H9 (cell line): ENCODE measurements at regions not wholly inside any gene's neighbourhood (a gene's known extent, or its start where the extent isn't known, plus 50 kb on each side); places are given as distances from the start of the nearest gene placed in this dataset.

ENCODE experiments used
- DNase-seq: peaks from one replicate; pipeline ENCODE4 v3.0.0-alpha.2; 2017
- H2AFZ ChIP-seq: one replicate; pipeline ENCODE4 v1.6.1; 2013; ENCODE audit warnings: mild to moderate bottlenecking, low read length, control low read depth, moderate library complexity
- H2AK5ac ChIP-seq: 2 replicates; pipeline ENCODE4 v1.6.1; 2013; ENCODE audit warnings: low read length, control low read depth, mixed read lengths; ENCODE audit not compliant: insufficient read length
- H2BK120ac ChIP-seq: one replicate; pipeline ENCODE4 v1.6.1; 2013; ENCODE audit warnings: low read depth, mild to moderate bottlenecking, low read length, control low read depth, inconsistent platforms; ENCODE audit not compliant: poor library complexity, severe bottlenecking
- H2BK12ac ChIP-seq: 2 replicates; pipeline ENCODE4 v1.6.1; 2013; ENCODE audit warnings: low read length, control low read depth, mixed read lengths, low read depth; ENCODE audit not compliant: insufficient read length
- H2BK15ac ChIP-seq: 2 replicates; pipeline ENCODE4 v1.6.1; 2013; ENCODE audit warnings: low read depth, low read length, control low read depth
- H2BK20ac ChIP-seq: one replicate; pipeline ENCODE4 v1.6.1; 2013; ENCODE audit warnings: low read depth, mild to moderate bottlenecking, low read length, control low read depth, inconsistent platforms; ENCODE audit not compliant: poor library complexity, severe bottlenecking
- H2BK5ac ChIP-seq: 2 replicates; pipeline ENCODE4 v1.6.1; 2013; ENCODE audit warnings: low read length, control low read depth, mixed read lengths; ENCODE audit not compliant: insufficient read length
- H3K14ac ChIP-seq: 2 replicates; pipeline ENCODE4 v1.6.1; 2013; ENCODE audit warnings: low read length, control low read depth; ENCODE audit not compliant: insufficient read depth
- H3K18ac ChIP-seq: 2 replicates; pipeline ENCODE4 v1.6.1; 2013; ENCODE audit warnings: low read depth, mild to moderate bottlenecking, mixed read lengths, low read length, control low read depth; ENCODE audit not compliant: insufficient read length
- H3K23ac ChIP-seq: 2 replicates; pipeline ENCODE4 v1.6.1; 2013; ENCODE audit warnings: low read length, control low read depth, mixed read lengths, low read depth; ENCODE audit not compliant: insufficient read length
- H3K23me2 ChIP-seq: 2 replicates; pipeline ENCODE4 v1.6.1; 2013; ENCODE audit warnings: low read depth, mild to moderate bottlenecking, mixed read lengths, low read length, control low read depth; ENCODE audit not compliant: insufficient read length, poor library complexity, severe bottlenecking
- H3K27ac ChIP-seq: 2 replicates; pipeline ENCODE4 v1.5.1; 2013; ENCODE audit warnings: low read length, control low read depth, mixed read lengths, low read depth; ENCODE audit not compliant: insufficient read length
- H3K27me3 ChIP-seq: 2 replicates; pipeline ENCODE4 v1.6.1; 2013; ENCODE audit warnings: low read length, control low read depth, inconsistent platforms; ENCODE audit not compliant: insufficient read depth
- H3K4ac ChIP-seq: 2 replicates; pipeline ENCODE4 v1.6.1; 2013; ENCODE audit warnings: low read depth, mild to moderate bottlenecking, control low read depth, inconsistent platforms, low read length, moderate library complexity
- H3K4me1 ChIP-seq: 2 replicates; pipeline ENCODE4 v1.6.1; 2013; ENCODE audit warnings: low read length, control low read depth, inconsistent platforms; ENCODE audit not compliant: insufficient read depth
- H3K4me2 ChIP-seq: 2 replicates; pipeline ENCODE4 v1.6.1; 2013; ENCODE audit warnings: low read length, control low read depth, mixed read lengths; ENCODE audit not compliant: insufficient read length, insufficient read depth
- H3K56ac ChIP-seq: 2 replicates; pipeline ENCODE4 v1.6.1; 2013; ENCODE audit warnings: low read depth, mild to moderate bottlenecking, mixed read lengths, low read length, control low read depth; ENCODE audit not compliant: insufficient read length
- H3K79me1 ChIP-seq: 2 replicates; pipeline ENCODE4 v1.6.1; 2013; ENCODE audit warnings: low read depth, mild to moderate bottlenecking, moderate library complexity, low read length, control low read depth, inconsistent platforms; ENCODE audit not compliant: insufficient read depth, poor library complexity, severe bottlenecking
- H3K79me2 ChIP-seq: 2 replicates; pipeline ENCODE4 v1.6.1; 2013; ENCODE audit warnings: low read length, control low read depth, inconsistent platforms; ENCODE audit not compliant: insufficient read depth
- H3K9ac ChIP-seq: 2 replicates; pipeline ENCODE4 v1.6.1; 2013; ENCODE audit warnings: low read length, control low read depth, mixed read lengths; ENCODE audit not compliant: insufficient read length; ENCODE audit errors: extremely low read depth
- H3K9me3 ChIP-seq: one replicate; pipeline ENCODE4 v1.6.1; 2013; ENCODE audit warnings: low read depth, low read length, inconsistent platforms; ENCODE audit not compliant: control insufficient read depth
- H3T11ph ChIP-seq: one replicate; pipeline ENCODE4 v1.6.1; 2013; ENCODE audit warnings: mild to moderate bottlenecking, low read length, control low read depth, inconsistent platforms
- H4K20me1 ChIP-seq: one replicate; pipeline ENCODE4 v1.6.1; 2013; ENCODE audit not compliant: control insufficient read depth, insufficient read length, insufficient read depth
- H4K5ac ChIP-seq: 2 replicates; pipeline ENCODE4 v1.6.1; 2013; ENCODE audit warnings: low read depth, mild to moderate bottlenecking, mixed read lengths, low read length, control low read depth; ENCODE audit not compliant: insufficient read length
- H4K8ac ChIP-seq: replicated peaks from 2 replicates; pipeline ENCODE4 v1.6.1; 2013; ENCODE audit warnings: low read length, control low read depth, mixed read lengths, low read depth; ENCODE audit not compliant: insufficient read length
- H4K91ac ChIP-seq: 2 replicates; pipeline ENCODE4 v1.6.1; 2013; ENCODE audit warnings: low read depth, mild to moderate bottlenecking, moderate library complexity, mixed read lengths, low read length, control low read depth; ENCODE audit not compliant: insufficient read length
- H3K27ac Mint-ChIP-seq, 3 experiments: 2 replicates in 2 of 3; 3 replicates in 1 of 3; pipeline ENCODE4 v1.8.0; 2020 to 2021; ENCODE audit warnings: mixed read lengths in 3 of 3, mild to moderate bottlenecking in 1 of 3, moderate library complexity in 1 of 3
- H3K27me3 Mint-ChIP-seq: 2 replicates; pipeline ENCODE4 v1.8.0; 2021; ENCODE audit warnings: low read depth, mild to moderate bottlenecking, moderate library complexity, mixed read lengths
- H3K36me3 Mint-ChIP-seq, 3 experiments: 2 replicates in 2 of 3; 3 replicates in 1 of 3; pipeline ENCODE4 v1.8.0; 2020 to 2021; ENCODE audit warnings: low read depth in 3 of 3, mixed read lengths in 3 of 3; ENCODE audit not compliant: insufficient read depth in 1 of 3
- H3K4me1 Mint-ChIP-seq, 2 experiments: 2 replicates each; pipeline ENCODE4 v1.8.0; 2020; ENCODE audit warnings: mixed read lengths in 2 of 2
- H3K4me3 Mint-ChIP-seq, 2 experiments: 2 replicates in 1 of 2; 3 replicates in 1 of 2; pipeline ENCODE4 v1.8.0; 2020 to 2021; ENCODE audit warnings: mild to moderate bottlenecking in 2 of 2, mixed read lengths in 2 of 2, moderate library complexity in 1 of 2
- H3K9me3 Mint-ChIP-seq, 2 experiments: 2 replicates in 1 of 2; 3 replicates in 1 of 2; pipeline ENCODE4 v1.8.0; 2020; ENCODE audit warnings: mild to moderate bottlenecking in 2 of 2, mixed read lengths in 2 of 2, moderate library complexity in 1 of 2
- CTCF ChIP-seq: fragments of 200-600 bp; sonication (generic); conservative IDR thresholded peaks from 3 replicates; pipeline ENCODE4 v1.8.0; 2021; ENCODE audit warnings: antibody characterized with exemption, mild to moderate bottlenecking
- WGBS: extraction: QIAGEN DNeasy Blood & Tissue Kit; methylation state at CpG from one replicate; pipeline ENCODE4 v1.1.7; 2013; ENCODE audit warnings: missing lambda C conversion rate, low lambda C conversion rate, mixed read lengths; ENCODE audit not compliant: insufficient read length; ENCODE audit errors: extremely low coverage; 5-methylcytosine and 5-hydroxymethylcytosine counted together

GRCh38 chr2:117190856-117191559 is 623.5 kb upstream of the DDX18 start:
- Histone ChIP-seq H3K56ac (no peak overlapping the region), H3K27me3 (no peaks in the 10 kb centered on the region), H4K5ac (no peak overlapping the region), H3K27ac (no peak overlapping the region), H3K18ac (no peak overlapping the region), H3K9me3 (no peaks in the 10 kb centered on the region), H4K91ac (no peak overlapping the region), H3T11ph (no peak overlapping the region), H3K14ac (no peak overlapping the region), H2BK12ac (no peak overlapping the region), H3K79me1 (no peaks in the 10 kb centered on the region), H4K20me1 (no peaks in the 10 kb centered on the region), H4K8ac (no peak overlapping the region), H2AFZ (no peak overlapping the region), H3K4ac (no peak overlapping the region), H2BK20ac (no peak overlapping the region), H3K4me1 (no peaks in the 10 kb centered on the region; the same call in 1 of the 2 replicates), H3K9ac (no peak overlapping the region), H3K4me2 (no peak overlapping the region), H2BK15ac (no peak overlapping the region), H3K79me2 (no peaks in the 10 kb centered on the region), H3K23me2 (no peaks in the 10 kb centered on the region), H2AK5ac (no peak overlapping the region), H2BK5ac (no peak overlapping the region), H2BK120ac (no peak overlapping the region), H3K23ac (no peak overlapping the region)
- no CpG with 5 or more reads among the region's 6 CpGs for WGBS
- DNase-seq: no peak
- Mint-ChIP-seq H3K9me3 (no peaks in the 10 kb centered on the region), H3K36me3 (no peaks in the 10 kb centered on the region; a peak in 1 of 7 replicates), H3K4me3 (no peak overlapping the region), H3K4me1 (peaks cover 7 to 13% of the 10 kb centered on the region in 2 experiments; a peak in 3 of 4 replicates), H3K27me3 (no peaks in the 10 kb centered on the region), H3K27ac (no peak overlapping the region)
- no peak for TF ChIP-seq CTCF
